ENCODE measurements at regions not wholly inside any gene's neighbourhood (a gene's known extent, or its start where the extent isn't known, plus 50 kb on each side); places are given as distances from the start of the nearest gene placed in this dataset.
"Not testable (repeated sequence)": the region's sequence is repeated elsewhere in the genome, so short reads cannot be mapped to it uniquely, and the experiment has no call there.

GRCh38 chr18:77329651-77330050 is 80.0 kb downstream of the GALR1 start:
- no peak for DNase-seq

- no peak for DNase-seq
These were observed 85.2 kb downstream of the GALR1 start for GRCh38 chr18:77334876-77335275.

- DNase-seq = no peak
These were observed 88.0 kb downstream of the GALR1 start for GRCh38 chr18:77337604-77338003.

DNA sequence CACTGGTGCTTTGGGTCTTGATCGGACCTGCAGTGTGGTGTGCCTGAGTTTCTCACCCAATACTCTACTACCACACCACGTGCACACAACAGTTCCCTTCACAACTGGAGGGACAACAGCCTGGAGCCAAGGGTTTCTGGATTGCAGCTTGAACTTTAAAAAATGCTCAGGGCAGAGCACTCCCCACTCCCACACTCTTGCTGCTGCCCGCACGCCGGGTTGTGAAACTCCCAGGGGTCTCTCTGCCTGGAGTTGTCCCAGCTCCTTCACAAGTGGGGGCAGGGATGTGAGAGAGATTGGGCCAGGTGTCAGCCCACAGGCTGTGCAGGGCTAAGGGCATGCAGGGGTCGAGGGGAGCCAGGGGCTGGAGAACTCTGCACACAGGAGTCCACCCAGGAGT is 89.4 kb downstream of the GALR1 start:
- no peak for DNase-seq

GRCh38 chr18:77339623-77340022 is 90.0 kb downstream of the GALR1 start:
- DNase-seq = no peak

- DNase-seq = no peak
These were observed 91.2 kb downstream of the GALR1 start for GRCh38 chr18:77340815-77341214.

GRCh38 chr18:77341527-77342325 is 92.1 kb downstream of the GALR1 start:
- no peak for DNase-seq

DNA sequence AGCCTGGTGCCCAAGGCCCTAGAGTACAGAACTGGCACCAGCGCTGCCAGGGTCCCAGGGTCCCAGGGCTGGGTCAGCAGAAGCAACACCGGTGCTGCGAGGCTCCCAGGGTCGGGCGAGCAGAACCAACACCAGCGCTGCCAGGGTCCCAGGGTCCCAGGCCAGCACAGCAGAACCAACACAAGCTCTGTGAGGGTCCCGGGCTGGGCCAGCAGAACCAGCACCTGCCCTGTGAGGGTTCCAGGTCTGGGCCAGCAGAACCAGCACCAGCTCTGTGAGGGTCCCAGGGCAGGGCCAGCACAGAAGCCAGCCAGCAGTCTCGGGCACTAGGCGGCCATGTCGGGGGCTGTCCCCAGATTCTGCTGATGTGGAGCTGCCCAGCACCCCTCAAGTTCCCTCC is 93.1 kb downstream of the GALR1 start:
- DNase-seq = no peak

GRCh38 chr18:77343846-77344510 is 94.3 kb downstream of the GALR1 start:
- DNase-seq = no peak

DNA sequence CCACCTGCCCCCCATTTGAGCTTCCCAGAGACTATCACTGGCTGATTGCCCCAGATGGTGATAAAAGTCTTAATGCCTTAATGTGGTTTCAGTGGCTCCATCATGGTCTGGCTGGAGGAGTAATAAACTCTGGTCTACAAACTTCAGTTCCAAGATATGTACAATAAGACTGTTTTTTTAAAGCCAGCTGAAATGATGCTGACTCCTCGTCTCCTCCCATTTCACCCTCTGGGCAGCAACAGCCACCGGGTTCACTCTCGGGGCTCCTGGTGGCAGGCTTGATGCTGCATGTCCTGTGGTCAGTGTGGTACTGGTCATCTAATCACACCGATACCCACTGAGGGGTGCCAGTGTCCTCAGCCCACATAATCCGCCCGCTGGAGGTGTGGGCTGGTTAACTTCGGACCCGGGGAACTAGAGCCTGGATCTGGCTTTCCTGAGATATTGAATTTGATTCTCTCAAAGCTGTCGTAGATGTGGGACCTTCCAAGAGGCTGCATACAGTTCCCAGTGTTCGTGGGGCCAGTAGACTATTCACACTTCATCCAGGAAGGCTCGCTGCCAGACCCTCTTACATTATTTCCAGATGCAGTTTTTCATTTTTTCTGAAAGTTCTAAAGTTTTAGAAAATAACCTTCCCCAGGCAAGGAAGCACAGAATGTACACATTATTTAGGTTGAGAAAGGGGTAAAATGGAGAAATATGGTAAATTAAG is 95.3 kb downstream of the GALR1 start:
- no peak for DNase-seq

DNA sequence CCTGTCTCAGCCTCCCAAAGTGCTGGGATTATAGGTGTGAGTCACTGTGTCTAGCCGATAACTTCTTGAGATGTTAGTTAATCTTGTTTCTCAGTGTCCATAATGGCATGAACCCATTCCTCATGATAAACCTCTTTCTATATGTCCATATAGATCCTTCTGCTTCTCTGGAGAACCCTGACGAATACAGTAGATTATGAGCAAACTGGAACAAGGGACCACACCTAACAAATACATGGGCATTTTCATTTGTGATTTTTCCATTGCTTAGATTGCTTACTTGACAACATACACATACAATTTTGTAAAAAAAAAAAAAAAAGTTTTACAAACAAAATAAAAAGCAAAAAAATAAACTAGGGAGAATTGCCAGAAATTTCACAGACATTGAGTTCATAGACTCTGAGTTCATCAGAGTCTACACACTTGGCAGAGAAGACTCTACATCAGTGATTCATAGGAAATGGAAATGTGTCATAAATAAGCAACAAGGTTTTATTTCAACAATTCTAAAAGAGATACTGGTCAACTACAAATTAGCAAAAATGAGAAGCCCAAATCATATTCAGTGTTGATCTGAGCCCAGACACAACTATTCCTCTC is 96.7 kb downstream of the GALR1 start:
- no peak for DNase-seq

DNA sequence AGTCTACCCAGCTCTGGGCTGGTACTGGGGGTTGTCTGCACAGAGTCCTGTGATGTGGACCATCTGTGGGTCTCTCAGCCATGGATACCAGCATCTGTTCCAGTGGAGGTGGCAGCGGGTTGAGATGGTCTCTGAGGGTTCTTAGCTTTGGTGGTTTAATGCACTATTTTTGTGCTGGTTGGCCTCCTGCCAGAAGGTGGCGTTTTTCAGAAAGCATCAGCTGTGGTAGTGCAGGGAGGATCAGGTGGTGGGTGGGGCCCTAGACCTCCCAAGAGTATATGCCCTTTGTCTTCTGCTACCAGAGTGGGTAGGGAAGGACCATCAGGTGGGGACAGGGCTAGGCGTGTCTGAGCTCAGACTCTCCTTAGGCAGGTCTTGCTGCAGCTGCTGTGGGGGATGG is 103.7 kb downstream of the GALR1 start:
- DNase-seq = not testable (repeated sequence)

DNA sequence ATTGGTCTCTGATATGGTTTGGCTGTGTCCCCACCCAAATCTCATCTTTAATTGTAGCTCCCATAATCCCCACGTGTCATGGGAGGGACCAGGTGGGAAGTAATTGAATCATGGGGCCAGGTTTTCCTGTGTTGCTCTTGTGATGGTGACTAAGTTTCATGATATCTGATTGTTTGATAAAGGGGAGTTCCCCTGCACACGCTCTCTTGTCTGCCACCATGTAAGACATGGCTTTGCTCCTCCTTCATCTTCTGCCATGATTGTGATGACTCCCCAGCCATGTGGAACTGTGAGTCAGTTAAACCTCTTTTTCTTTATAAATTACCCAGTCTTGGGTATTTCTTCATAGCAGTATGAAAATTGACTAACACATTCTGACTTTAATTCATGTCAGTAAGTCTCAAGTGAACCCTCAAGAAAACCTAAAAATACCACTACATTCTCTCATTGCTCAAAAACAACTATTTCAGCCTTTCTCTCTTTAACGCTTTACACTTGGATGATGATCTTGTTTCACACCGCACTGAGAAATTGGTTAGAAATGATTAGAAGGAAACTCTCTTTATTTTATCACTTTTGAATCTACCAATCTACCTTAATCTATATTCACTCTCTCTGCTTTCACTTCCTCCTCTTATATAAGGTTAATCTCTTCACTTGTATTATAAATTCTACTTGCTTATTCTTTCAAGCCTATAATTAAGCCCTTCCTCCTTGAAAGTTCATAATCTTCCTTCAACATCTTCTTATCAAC is 110.1 kb downstream of the GALR1 start:
- no peak for DNase-seq

- no peak for DNase-seq
These were observed 110.9 kb downstream of the GALR1 start for GRCh38 chr18:77360315-77361190.

GRCh38 chr18:77361382-77361781 is 111.7 kb downstream of the GALR1 start:
- no peak for DNase-seq

DNA sequence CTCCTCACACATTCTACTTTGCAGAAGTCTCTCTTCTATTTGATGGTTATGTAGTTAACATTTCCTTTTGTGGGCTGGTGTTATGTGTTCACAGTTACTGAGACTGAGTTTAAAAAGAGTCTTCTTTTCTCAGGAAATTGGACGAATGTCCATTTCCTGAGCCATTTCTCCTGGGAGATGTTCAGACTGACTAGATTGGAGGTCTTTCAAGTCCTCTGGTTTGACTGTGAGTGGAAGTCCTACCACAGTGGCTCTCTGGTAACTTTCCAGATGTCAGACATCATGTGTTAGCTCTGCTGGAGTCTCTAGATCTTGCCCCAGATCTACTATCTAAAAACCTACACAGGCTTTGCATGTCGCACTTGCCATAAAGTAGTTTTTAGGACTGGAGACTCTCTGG is 116.0 kb downstream of the GALR1 start:
- no peak for DNase-seq

GRCh38 chr18:77366067-77366719 is 116.5 kb downstream of the GALR1 start:
- DNase-seq = no peak

DNA sequence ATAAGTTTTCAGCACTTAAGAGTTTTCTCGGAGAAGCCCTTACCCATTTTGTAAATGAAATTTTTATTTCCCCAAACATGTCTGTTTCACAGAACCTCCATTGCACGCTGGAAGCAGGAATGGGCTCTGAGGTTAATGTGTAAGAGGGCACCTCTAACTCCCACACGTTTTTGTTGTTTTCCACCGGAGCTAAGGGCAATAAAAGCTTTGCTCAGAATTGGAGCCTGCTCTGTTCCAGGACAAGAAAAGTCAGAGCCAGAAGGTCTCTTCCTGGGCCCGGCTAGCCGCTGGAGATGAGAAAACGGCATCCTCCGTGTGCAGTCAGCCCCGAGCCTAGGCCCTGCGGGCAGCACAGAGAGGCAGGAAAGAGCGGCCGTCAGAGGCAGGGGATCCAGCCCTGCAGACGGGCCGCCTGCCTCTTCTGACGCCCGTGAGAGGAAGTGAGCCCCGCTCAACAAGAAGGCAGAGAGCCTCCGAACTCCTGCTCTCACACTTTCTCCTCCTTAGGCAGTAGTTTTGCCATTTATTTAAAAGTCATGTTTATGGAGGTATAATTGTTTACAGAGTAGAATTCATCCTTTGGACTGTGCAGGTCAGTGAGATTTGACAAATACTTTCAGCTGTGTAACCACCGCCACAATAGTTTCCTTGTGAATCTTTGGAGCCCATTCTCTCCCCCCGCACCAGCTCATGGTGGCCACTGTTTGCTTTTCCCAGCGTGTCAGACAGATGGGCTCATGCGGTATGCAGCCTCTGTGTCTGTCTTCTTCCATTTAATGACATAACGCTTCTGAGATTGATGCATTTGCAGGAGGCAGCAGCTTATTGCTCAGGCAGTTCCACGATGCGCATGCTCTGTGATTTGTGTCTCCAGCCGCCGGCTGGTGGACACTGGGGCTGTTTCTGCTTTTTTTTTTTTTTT is 117.3 kb downstream of the GALR1 start:
- DNase-seq = no peak

- DNase-seq = no peak
These were observed 120.0 kb downstream of the GALR1 start for GRCh38 chr18:77369644-77370043.
